ENCODE measurements at regions not wholly inside any gene's neighbourhood (a gene's known extent, or its start where the extent isn't known, plus 50 kb on each side); places are given as distances from the start of the nearest gene placed in this dataset.

DNA sequence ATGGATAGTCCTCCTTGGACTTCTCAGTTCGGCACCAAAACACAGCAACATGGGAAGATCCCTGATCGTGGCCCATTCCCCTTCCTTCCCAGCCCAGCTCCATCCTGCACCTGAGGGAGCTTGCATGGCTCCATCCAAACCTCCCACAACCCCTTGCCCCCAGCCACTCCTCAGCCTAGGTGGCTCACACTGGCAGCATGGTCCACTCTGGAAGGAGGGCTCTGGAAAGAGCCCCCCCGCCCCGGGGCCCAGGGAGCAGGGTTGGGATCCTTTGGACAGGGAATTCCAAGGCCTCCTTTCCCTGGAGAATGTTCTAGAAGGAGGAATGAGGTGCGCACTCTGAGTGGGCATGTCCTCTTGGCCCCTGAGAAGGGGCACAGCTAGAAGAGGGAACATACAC is 62.8 kb upstream of the ID2 start:
- no peak for DNase-seq

DNA sequence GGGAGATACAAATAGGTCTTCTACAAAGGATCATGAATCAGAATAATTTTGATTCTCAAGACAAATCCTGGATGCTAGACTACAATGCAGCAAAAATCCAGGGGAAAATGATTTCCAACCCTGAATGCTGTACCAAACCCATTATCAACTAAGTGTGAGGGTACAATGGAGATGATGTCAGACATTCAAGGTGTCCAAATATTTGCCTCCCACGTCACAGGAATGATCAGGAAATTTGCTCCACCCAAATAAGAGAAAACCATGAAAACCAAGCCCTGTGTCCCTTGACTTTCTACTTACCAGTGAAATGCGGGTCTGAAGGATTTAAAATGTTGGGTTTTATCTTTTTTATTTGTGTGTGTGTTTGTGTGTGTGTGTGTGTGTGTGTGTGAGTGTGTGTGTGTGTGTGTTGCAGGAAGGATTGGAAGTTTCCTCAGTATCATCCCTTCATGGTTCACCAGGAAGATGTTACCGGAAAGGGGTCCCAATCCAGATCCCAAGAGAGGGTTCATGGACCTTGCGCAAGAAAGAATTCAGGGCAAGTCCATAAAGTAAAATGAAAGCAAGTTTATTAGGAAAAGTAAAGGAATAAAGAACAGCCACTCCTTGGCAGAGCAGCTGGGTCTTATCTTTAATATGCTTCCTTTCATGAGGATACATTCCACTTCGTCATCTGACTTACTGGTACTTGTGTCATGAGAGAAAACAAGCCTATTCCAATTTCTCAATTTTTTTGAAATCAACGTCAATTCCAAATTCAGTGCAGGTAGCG is 61.1 kb upstream of the ID2 start:
- no peak for DNase-seq

DNA sequence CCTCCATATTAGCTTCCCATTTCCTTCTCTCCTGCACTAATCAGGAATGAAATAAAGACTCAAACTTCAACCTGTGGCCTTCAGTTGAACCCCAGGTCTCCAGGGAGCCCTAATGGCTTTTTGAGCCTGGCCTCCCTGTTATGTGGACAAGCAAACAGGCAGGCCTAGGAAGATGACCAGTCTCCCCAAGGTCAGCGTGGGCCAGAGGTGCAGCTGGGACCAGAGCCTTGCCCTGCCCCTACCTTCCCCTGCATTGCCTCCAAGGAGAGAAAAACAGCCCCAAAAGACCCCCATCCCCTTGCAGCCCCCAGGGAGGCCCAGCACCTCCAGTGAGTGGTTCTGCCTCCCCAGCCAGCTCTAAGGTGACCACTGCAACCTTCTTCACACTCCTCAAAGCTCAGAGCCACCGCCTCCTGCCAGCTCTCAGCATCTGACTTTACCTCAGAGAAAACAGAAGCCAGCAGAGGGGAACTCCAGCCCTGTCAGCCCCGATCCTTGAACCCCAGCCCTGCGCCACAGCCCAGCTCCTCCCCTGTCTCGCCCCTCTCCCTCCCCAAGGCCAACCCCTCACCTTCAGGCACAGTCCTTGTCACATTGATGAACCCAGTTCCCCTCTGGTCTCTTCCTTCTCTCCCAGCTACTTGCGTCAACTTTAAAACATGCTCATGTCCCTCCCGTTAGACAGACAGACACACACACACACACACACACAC is 59.5 kb upstream of the ID2 start:
- DNase-seq: no peak

DNA sequence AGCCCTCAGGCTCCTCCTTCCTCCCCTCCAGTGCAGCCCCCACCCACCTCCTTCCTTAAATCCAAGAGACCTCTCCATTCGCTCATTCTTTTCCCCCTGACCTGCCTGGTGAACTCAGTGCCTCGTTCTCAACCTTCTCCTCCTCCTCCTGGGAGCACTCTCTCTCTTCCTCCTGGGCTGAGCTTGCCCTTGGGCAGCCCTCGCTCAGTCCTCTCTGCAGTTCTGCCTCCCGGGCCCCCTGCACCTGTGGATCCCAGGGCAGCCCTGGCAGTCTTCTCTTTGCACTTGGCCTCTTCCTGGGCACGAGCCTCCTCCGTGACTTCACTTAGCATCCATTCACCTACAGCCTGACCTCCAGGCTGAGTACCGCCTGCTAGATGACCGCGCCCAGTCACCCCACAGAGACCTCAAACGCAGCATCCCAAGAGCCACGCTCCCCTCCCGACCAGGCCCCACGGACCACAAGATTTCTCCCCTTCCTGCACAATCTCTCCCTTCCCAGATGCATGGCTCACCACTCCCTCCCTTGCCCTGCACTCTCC is 58.9 kb upstream of the ID2 start:
- no peak for DNase-seq

DNA sequence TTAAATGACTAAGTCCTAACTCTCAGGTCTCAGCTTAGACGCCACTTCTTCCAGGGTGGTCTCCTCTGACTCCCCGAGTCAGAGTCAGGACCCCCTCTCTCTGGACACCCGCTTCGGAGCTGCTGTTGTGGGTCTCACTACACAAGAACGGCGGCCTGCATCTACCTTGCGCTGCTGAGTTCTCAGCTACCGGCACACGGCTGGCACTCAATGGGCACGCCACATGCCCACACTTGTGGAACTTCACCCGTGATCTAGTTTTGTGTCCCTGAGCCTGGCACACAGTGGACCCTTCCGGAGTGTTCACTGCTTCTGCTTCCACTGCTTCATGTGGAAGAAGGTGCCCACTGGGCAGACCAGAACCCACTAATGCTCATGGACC is 58.3 kb upstream of the ID2 start:
- DNase-seq: no peak

DNA sequence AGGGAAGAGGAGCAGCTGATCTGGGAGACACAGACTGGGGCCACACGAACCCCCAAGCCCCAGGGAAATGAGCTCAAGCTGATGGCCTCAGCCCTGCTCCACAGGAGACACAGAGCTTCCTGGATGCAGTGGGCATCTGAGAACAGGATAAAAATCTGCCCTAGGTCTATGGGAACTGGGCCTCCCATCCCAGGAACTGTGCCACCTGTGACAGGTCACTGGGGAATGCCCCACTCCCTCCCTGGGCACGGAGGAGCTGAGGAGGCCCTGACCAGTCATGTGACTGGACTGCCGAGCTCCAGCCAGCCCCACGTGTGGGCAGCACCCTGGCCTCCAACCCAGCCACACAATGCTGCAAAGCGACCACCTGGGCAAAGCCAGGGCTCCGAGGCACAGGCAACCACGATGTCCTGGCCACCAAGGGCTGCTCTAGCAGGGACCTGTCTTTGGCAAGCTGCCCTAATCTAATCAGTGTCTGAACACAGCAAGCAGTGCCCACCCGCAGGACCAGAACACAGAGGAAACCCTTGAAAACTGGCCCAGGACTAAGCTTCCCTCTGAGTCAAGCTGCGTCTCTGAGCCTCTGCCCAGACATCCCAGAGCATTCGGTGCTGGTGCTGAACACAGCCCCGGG is 57.8 kb upstream of the ID2 start:
- no peak for DNase-seq

DNA sequence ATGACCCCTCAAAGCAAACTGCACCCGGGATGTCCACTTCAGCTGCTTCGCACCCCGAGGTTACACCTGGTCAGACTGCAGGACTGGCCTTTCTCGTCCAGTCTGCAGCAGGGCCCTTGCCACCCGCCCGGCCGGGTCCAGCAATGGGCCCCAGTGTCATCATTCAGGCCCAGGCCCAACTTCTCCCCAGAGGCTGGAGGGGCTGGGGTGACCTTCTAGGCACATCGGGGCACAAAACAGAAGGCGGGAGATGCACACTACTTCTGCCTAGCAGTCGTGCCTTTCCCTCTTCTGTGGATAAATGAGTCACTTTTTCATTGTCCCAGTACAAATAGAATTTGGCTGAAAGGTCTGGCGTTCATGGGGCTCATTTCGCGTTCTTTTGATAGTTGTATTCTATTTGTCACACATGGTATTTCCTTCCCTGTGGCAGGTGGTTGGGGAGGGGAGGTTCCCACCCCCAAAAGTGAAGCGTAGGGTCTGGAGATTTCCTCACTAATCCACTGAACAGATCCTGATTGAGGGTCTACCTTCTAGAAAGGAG is 56.9 kb upstream of the ID2 start:
- no peak for DNase-seq

DNA sequence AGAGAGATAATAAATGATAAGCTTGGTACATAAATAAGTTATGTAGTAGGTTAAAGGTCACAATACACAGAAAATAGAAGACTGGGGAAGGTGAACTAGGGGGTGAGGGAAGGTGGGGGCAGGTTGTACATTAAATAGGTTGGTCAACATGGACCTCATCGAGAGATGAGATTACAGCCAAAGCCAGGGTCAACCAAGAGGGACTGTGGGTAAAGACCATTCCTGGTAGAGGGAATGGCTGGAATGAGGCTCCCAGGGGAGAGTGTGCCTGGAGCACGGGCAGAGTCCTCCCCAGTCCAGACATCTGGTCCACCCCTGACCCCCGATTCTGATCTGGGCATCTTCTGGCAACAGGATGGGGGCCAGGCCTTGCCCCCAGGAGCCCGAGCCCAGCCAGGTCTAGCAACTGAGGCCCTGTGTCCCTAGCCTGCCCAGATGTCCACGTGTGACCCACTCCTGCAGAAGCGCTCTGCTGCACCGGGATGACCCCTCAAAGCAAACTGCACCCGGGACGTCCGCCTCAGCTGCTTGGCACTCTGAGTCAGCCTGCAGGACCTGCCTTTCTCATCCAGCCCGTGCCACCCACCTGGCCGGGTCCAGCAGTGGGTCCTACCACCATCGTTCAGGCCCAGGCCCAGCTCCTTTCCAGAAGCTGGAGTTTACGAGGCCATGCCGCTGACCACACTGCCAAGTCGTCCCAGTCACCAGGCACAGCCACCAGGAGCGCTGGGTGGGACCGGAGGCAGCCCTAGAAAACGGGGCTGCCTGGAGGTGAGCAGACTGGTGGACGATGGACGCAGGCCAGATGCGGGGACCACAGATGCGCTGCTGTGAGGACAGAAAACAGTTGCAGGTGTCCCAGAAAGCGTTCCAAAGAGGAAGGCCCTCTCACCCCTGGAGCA is 56.2 kb upstream of the ID2 start:
- no peak for DNase-seq

DNA sequence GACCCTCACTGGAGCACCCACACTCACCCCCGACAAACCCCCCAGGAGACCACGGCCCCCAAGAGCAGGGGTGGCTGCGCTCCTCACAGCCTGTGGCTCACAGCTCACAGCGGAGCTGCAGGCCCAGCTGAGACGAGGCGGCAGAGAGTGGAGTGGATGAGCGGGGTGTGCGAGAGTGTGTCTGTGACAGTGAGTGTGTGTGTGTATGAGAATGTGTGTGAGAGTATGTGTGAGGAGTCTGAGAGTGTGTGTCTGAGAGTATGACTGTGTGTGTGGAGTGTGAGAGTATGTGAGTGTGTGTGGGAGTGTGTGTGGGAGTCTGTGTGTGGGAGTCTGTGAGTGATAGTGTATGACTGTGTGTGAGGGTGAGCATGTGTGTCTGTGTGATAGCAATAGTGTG is 55.3 kb upstream of the ID2 start:
- DNase-seq: no peak

DNA sequence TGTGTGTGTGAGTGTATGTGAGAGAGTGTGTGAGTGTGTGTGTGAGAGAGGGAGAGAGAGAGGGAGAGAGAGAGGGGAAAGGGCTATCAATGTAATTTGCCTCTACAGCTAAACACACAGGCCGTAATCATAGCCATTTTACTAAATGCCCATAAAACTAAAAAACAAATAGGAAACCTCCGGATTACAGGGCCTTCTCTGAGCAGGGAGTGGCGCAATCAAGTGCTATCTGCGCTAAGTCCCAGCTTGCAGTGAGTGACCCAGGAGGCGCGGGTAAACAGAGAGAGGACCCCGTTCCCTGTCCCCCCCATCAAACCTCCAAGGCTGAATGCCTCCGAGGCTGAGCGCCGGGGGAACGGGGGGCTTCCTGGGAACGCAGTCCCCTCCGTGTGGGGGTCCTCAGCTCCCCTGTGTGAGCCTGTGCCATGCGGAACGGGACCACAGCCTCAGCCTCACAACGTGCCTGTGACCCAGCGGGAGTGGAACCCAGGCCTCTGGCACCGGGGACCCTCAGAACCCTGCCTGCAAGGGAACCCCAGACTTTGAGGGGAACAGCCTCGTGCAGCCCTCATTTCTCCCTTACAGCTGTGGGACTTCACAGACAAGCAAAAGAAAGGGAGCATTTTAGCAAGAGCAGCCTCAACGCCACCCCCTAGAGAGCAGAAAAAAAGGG is 54.7 kb upstream of the ID2 start:
- DNase-seq: no peak

DNA sequence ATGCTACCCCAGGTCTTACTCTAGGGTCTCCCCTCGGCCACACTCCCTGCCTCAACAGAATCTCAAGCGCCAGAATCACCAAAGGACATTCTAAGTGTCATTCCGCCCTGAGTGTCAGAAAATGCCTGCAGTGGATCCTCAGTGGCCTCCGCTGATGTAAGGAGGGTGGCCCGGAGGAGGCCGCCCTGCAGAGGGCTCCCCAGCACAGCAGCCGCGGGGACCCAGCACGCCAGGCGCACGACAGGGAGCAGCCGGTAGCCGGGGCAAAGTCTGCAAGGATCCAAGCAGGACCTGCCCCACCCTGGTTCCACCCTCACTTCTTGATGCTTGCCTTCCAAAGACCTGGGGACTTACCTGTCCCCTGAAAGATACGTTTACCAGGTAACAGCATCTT is 54.2 kb upstream of the ID2 start:
- no peak for DNase-seq

DNA sequence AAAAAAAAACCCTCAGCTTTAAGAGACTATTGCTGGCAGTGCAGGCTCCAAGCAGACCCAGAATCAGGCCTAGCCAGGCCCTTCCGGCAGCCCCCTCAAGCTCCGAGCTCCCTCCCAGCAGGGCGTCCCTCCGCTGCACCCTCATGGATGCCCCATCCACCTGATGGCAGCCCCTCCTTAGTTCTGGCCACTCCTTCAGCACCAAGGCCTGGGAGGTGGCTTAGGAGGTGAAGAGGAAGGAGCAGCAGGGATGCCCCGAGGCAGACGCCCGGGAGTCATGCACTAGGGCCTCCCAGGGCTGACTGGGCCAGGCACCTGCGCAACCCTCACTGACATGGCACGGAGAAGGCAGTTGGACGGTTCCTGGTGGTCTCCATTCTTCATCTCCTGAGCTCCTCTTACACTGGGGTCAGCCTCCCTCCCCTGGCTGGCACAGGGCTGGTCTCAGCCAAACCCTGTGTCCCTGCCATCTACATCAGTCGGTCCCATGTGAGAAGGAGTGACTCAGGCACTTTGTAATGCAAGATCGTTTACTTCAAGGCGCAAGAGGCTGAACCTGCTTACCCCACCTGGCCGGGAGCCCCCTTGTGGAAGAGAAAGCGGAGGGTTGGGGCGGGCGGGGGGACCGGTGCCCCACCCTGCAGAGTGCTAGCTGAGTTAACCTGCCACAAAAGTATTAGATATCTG is 53.5 kb upstream of the ID2 start:
- no peak for DNase-seq

DNA sequence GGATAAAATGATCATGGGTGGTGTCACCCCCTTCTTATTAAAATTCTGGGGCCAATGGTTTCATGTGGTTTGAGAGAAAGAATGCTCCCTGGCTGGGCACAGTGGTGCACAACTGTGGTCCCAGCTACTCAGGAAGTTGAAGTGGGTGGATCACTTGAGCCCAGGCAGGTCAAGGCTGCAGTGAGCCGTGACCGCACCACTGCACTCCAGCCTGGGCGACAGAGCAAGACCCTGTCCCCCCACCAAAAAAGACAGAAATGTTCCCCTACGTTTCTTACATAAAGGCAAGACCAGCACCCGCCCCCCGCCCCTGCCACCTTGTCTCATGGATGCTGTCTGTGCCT is 53.0 kb upstream of the ID2 start:
- no peak for DNase-seq

DNA sequence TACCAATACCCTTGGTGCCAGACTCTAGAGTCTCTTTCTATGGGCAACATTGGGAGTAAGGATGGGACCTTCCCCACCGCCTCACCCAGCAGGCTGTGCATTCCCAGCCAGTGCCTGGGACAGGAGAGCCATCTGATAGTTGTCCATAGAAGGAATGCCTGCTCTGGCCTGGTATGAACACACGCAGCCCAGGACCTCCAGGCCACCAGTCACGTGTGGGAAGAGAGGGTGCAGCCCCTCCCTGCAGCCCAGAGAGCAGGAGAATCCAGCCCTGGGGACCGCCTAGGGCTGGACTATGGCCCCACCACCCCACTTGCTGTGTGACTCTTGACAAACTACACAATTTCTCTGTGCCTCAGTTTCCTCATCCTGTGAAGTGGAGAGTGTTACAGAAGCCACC is 52.5 kb upstream of the ID2 start:
- no peak for DNase-seq

DNA sequence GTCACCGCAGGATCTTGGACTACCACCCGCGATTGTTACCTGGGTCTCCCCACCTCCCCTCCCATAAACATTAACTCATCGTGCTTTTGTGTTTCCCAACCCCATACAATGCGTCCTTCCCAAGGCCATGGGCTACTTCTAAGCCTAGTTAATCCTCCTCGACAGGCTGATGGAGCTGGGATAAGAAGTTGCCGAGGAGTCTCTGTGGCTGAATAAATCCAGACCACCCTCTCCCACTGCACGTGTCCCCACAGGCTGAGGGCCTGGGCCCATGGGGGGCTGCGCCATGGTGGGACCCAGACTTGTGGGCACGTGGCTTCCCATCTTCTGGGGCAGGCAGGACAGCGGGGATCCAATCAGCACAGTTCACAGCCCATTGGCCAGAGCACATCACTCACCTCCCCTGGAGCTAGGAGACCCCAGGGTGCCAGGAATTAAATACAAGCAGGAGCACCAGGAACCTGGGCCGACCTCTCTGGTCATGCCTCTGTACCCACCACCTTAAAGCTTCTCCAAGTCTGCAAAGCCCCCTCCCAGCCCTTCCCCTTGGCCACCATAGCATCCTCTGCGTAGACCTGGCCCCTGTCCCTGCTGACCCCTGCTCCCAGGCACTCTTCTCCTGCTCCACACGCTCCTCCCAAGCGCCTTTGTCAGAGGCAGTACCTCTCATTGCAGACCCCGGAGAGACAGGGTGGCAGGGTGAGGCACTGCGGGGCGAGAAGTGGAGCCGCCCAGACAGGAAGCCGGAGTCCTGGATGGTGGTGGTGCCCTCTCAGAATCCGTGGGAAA is 51.0 kb upstream of the ID2 start:
- DNase-seq: no peak

DNA sequence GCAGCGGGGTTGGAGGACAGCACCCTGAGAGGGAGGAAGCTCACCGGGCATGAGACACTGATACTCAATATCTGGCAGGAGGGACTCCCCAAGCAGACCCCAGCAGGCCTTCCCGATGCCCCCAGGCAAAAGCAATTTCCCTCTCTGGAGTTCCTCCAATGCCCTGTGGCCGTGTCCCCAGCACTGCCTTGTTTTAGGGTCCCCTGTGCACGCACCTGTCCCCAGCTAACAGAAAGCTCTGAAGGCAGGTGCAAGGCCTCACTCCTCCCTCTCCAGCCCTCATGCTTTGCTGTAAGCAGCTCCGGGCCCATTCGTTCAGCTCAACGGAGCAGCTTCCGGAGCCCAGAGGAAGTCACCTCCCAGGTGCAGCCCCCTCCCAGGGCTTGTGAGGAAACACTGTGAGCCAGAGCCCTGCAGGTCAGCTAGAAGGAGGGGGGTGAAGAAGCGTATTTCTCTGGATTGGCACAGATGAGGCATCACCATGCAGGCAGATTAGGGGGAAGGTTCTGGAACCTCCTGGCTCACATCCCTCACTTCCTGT is 50.3 kb upstream of the ID2 start:
- DNase-seq: no peak

All from fibroblast of skin of scalp (primary cell).